COLO829 (cell line): ENCODE measurements at regions not wholly inside any gene's neighbourhood (a gene's known extent, or its start where the extent isn't known, plus 50 kb on each side); places are given as distances from the start of the nearest gene placed in this dataset.
"Not testable (repeated sequence)": the region's sequence is repeated elsewhere in the genome, so short reads cannot be mapped to it uniquely, and the experiment has no call there.

Experiments
- DNase-seq: peaks from one replicate; pipeline ENCODE4 v3.0.0; 2012; ENCODE audit warnings: low spot score

DNA sequence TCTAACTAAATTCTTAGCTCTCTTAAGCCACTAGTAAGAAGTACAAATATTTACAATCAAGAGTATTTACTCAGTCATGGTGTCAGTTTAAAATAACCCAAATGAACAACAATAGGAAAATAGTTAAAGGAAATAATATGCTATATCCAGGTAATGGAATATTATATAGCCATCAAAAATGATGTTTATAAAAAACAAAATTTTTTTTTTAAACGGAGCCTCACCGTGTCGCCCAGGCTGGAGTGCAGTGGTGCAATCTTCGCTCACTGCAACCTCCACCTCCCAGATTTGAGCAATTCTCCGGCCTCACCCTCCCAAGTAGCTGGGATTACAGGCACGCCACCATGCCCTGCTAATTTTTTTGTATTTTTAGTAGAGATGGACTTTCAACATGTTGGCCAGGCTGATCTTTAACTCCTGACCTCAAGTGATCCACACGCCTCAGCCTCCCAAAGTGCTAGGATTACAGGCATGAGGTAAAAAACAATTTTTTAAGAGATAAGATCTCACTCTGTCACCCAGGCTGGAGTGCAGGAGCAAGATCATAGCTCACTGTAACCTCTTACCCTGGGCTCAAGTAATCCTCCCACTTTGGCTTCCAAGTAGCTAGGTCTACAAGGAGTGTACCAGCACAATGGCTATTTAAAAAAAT, 132.5 kb downstream of the NOC3L start:
- DNase-seq: no peak

DNA sequence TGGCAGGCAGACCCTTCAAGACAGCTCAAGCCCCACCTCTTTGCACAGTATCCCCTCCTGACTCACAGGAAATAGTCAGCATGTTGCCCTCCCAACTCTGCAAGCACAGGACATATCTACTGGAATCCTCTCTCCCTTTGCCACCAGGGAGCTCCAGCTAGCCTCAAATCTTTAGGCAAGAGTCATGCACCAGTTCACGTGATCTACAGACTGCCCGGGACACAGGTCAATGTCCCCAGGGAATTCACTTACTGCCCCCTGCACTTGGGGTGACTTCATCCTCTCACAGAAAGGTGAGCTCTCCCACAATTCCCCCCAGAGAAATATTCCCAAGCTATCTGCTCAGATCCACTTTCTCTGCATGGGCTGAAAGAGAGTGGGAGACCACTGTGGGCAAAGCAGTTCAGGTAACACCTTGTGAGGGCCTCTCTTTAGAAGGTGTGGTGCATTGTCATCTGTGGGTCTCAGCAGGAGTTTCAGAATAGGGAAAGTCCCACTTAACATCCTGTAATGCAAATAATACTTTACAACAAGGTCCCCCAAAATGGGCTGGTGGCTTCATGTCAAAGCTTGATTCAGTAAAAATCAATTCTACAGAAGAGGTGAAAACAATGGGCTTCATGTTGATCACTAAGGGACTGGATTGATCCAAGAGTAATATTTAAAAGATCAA, 129.9 kb downstream of the NOC3L start:
- no peak for DNase-seq

DNA sequence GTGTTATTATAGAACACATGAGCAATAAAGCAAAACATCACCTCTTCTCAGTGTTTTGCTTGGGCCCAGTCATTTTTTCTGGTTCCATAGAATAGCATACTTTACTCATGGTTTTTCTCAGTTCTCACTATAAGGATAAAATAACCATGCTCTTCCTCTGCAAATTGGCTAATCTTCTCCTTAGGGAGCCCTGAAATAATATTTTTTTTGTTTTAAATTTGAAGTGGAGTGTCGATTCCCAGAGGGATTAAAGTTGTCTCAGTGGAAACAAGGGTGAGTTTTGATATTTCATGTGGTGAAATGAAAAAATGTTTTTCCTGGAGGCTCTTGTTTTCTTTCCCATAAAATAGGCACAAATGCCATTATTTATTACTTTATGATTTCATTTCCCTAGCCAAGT, 127.3 kb downstream of the NOC3L start:
- DNase-seq: no peak

DNA sequence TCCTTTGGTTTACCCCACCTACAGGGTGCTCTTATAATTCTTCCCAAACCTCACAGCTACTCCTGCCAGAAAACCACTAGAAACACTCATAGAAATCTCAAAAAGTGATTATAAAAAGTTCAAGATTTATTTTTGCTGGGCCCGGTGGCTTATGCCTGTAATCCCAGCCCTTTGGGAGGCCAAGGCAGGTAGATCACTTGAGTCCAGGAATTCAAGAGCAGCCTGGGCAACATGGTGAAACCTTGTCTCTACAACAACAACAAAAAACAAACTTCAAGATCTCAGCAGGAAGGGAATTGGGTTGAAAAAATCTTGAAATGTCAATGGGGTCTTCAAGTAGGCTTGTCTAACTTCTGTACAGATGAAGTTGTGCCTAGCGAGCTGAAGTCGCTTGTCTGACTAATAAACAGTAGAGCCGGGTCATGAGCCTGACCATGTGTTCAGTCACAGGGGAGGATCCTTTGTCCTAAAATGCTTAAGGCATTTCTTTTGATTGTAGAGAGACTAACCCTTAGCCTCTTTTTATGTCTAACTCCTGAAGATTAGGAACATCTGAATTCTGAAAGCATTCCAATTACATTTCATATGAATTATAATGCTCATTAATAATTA, 124.6 kb downstream of the NOC3L start:
- no peak for DNase-seq

DNA sequence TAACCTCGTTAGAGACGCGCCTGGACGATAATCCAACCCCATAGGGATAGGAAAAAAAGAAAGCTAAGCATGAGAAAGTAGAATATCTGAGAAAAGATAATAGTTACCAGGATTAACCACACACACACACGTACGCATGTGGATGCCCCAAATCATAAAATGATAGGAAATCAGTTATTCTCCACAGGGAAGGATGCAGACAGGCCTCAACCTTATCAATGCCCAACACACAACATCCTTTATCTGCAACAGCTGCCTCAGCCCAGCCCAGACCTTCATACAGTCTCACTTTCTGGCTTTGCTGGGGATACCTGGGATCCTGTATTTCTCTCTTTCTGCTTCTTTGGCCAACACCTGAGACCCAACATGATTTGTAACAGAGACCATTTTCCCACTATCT, 123.0 kb downstream of the NOC3L start:
- DNase-seq: no peak

DNA sequence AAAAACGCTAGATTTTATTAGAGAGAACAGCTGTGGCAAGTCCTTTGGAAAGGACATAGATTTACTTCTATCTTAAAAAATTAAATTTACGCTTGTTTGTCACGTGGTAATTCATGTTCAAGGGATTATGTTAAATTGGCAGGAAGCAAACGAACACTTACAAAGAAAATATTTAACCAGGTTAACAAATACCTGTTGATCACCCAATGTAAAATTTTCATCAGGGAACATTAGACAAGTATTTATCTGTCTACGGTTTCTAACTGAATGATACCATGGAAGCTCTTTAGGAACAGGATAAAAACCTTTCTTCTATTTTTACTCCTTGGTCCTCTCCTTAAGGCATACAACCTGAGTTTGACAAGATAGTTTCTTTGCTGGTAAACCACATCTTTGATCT, 122.2 kb downstream of the NOC3L start:
- no peak for DNase-seq

DNA sequence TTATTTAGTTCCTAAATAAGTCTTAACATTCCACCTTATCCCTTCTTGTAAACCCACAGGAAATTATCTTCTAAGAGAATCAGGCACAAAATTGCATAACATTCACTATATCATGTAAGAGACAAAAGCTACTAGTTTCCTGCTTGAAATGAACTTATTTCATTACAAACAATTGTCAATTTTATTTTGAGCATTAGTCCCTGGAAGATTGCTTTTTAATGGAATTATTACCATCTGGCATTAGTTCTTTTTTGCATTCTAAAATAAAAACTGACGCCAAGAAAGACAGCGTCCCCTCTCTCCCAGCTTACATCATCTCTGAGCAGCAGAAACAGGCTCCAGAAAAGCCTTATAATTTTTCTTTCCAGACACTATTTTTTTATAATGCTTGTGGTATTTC, 121.8 kb downstream of the NOC3L start:
- no peak for DNase-seq

DNA sequence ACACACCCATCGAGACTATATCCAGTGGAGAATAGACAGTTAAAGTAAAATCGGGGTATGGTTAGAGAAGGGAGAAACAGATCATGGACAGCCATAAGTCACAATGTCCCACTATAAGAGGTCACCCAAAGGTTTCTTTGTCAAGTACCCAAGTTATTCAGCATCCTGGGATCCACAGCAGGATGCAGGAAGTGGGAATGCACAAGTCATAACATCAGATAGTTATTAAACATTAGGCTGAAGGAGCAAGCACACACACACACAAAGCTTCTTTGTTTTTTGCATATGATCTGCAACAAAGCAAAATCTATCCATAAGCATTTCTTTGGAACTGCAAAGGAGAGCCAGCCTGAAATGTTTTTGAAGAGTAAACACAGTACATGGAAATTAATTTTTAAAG, 111.6 kb downstream of the NOC3L start:
- peak; percentile 47 for DNase-seq

DNA sequence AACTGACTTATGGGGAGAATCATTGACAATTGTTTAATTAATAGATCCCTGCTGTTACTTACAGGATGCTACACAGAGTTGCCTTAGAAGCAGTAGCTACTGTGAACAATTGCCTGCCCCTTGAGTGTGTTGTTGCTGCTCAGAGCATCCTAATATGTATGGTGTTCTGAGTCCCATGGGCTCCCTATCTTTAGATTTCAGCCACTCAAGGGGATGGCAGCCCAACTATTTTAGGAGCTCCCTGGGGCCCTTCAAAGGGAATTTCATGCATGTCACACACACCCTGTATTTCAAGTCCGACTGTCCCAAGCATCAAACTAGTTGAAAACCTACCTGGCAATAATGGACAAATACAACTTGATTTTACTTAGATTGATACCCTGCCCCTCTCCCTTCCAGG, 111.2 kb downstream of the NOC3L start:
- no peak for DNase-seq

DNA sequence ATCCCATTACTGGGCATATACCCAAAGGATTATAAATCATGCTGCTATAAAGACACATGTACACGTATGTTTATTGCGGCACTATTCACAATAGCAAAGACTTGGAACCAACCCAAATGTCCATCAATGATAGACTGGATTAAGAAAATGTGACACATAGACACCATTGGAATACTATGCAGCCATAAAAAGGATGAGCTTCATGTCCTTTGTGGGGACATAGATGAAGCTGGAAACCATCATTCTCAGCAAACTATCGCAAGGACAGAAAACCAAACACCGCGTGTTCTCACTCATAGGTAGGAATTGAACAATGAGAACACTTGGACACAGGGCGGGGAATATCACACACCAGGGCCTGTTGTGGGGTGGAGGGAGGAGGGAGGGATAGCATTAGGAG, 105.3 kb downstream of the NOC3L start:
- not testable (repeated sequence) for DNase-seq

DNA sequence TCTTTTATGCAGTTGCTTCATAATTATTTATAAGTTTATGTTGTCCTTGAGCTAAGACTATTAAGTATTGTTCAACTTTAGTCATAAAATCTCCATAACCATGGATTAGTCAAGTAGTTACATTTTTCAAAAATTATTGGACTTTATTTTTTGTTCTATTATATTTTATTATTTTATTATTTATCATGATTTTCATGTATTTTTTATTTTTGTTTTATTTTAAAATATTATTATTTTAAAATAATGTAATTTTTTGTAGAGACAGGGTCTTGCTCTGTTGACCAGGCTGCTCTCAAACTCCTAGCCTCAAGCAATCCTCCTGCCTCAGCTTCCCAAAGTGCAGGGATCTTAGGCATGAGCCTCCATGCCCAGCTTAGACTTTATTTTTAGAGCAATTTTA, 102.3 kb downstream of the NOC3L start:
- DNase-seq: no peak

DNA sequence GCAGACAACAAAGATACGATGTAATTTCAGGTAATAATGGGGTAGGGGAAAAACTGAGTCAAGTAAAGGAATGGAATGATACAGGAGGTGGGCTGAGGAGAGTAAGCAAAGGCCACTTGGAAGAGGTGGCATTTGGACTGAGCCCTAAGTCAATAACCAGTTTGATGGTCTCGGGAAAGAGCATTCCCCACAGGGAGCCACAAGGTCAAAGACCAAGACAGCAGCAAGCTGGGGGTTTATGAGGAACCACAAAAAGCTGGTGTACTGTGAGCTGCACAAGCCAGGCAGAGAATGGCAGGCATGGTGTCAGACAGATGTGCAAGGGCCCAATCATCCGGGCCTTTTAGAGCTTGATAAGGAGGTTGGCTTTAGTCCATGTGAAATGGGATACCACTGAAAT, 98.7 kb downstream of the NOC3L start:
- no peak for DNase-seq

DNA sequence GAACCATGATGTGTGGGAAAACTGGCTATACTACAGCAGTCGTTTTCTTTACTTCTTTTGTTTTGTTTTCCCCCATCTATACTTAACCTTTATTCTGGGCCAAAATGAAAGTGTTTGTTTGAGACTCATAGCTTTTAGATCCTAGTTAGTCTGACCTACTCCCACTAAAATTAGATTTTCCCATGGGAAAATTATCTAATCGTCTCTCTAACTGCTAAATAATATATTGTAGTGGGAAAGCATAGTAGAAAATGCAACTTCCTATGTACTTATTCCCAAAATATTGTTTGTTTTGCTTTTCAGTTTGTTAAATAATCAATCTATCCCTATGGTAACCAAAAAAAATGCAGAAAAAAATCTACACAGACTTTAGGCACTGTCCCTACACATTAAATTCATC, 96.6 kb downstream of the NOC3L start:
- DNase-seq: peak; percentile 1

DNA sequence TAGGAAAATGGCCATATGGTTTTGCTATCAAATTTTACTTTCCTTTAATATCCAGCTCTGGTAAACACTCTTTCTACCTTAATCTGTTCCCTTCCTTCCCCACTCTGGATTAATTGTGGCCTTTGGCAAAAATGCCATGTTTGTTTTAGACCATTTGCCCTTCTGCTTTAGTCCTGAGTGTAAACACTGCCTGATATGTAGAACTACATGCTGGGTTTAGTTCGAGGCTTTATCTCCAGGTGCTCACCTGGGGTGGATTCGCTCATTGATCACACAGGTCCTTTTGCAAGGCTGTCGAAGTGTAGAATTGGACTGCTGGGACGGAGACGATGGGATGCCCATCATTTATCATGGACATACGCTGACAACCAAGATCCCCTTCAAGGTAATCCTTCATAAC, 94.1 kb downstream of the NOC3L start:
- DNase-seq: no peak

DNA sequence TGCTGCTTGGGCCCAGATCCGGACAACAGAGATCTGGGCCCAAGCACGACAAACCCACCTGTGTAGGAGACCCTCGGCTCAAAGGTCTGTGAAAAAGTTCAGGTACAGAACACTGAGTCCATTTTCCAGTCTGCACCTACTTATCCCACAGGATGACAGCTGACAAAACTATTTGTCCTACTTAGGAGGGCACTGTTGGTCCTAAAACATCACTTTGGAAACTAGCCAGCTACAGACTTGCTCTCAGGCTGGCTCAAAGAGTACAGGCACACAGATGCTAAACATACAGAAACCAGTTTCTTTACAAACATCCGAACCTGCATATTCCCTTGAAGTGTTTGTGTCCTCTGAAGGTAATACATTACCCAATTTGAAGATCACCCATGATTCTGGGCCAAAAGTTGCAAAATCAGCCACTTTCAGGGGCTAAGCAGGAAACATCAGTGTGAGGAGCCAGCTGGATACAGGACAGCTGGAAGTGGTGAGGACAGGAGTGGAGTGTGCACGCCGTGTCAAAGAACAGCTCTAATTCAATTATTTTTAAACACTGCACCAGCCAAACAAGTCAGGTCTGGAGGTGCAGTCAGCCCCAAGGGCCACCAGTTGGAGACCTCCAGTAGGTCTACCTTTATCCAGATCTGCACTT, 88.5 kb downstream of the NOC3L start:
- no peak for DNase-seq

DNA sequence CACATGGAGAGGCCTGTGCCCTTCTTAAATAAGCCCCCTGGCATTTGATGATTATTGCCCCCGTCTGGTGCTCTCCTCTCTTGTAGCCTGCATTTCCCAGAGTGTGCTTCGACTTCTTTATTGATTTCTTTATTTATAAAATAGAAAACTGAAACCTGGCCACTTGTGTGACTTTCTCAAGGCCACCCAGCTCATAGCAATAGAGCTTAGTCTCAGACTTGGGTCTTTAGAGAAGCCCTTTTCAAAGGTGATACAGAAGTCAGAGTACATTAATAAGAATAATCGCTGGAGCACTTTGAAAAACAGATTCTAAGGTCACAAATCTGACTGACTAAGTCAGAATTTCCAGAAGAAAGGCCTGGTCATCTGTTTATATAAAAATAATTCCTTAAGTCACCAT, 86.6 kb downstream of the NOC3L start:
- DNase-seq: no peak

DNA sequence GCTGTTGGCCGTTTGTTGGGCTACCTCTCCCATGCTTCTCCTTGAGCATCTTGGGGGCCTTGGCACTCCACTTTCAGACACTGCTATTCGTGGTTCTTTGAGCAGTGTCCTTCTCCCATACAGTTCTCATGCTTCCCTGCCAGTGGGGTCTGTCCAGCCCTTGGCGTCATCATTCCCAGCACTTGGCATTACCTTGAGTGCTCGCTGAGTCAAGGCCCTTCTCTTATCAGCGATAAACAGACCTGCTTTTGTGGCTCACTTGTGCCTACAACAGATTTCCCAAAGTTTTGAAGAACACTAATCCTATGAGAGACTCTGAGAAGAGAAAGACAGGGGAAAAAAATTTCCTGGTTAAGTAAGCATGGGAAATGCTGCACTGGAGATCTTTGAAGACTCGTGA, 85.3 kb downstream of the NOC3L start:
- DNase-seq: no peak

DNA sequence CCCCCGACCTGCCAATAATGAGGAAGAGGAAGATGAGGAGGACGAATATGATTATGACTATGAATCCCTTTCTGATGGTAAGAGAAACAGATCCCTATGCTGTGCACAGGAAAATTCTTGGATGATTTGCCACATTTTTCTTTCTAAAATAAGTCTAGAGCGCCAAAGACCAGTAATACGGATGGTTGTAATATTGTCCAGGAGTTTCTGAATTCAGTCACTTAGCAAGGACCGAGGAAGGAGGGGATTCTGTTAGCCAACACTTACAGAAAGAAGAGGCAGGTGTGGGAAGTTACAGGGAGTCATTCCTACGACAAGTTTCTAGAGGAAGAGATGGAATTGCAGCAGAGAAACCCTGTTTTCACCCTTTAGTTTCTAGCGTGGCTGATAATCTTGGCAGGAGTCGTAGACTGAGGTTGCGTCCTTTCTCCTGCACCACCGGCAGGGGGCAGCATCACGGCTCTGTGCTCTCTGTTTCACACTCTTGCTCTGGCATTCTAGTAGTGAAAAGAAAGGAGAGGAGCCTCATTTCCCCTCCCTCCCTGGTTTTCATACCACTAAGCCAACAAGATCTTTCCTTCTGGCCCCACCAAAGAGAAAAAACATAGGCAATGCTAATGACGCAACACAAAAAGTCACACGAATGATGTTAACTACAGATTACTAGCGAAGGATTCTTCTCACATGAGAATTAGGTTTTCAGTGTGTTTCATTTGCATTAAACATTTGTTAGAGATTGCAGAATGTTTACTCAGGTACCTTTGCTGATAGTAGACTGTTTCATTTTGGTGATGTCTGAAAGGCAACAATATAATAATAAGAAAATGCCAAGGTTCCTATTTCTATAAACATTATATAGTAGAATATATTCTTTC, 82.7 kb downstream of the NOC3L start:
- peak; percentile 37 for DNase-seq

DNA sequence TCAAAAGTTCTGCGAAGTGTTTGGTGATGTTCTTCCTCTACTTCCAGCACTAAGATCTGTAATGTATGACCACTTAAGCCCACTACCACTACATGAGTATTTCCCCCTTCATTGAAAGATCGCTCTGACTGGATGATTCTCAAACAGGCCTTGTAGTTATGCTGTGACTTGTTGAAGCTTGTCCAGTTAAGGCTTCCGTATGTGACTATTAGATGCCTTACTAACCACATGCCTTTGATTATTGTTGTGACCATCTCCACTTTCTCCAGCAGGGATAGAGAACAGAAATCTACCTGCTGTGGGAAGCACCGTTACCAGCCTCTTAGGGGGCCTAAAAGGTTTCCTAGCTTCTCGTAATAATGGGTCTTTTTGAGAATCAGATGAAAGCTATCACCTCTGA, 81.1 kb downstream of the NOC3L start:
- DNase-seq: no peak

DNA sequence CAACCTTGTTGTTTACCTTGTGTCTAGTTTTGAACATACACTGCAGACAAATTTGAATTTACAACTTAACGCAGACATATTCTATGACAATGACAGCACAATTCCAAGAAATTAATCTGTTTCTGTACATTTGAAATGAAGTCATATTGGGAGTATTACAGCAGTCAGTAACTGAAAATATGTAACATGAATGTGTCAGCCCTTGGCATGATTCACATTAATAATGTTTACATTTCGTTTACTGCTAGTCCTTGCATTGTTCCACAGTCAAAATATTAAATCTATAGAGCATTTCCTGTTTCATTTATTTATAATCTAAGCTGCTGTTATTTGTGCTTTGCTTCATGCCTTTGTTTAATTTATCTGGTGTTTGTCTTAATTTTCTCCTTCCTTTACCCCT, 80.4 kb downstream of the NOC3L start:
- no peak for DNase-seq
